ENCODE measurements at regions not wholly inside any gene's neighbourhood (a gene's known extent, or its start where the extent isn't known, plus 50 kb on each side); places are given as distances from the start of the nearest gene placed in this dataset.

DNA sequence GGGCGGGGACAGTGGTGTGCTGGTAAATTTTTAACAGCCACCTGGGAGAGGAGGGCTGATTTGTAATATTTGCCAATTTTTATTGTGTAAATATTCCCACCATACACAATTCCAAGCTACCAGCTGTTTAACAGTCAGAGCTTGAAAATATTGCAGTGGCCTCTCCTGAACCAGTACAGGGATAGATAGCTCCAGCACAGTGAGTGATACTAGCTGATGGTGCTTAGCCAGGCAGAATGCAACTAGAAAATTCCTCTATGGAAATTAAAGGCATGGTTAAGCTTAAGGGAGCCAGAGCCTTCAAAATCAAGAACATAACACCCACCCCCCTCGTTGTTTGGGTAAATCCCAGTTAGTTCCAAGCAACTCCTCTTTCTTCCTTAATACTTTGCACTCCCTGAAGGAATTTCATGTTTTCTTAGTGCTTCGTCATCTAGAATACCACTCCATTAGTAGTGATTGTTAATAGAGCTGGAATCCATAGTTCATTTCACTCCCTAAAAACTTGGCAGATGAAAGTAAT is 96.6 kb downstream of the CYB561 start:
- DNase-seq, result no peak

DNA sequence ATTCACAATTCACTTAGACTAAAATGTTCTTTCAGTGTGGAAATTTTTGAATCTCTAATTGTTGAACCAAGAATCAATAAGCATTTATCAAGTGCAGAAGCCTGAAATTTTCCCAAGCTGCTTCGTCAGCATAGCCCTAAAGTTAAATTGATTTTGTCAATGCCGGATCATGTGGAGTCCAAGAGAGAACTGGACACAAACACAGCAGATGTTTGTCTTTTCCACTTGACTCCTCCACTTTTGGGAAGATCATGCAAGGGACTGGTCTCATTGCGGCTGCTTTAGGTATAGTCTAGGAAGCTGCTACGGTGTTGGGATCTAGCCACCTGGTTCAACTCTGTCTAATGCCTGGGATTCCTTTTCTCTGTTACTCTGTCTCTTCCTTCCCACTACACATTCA is 95.7 kb downstream of the CYB561 start:
- no peak for DNase-seq

- no peak for DNase-seq
Measured at GRCh38 chr17:63354256-63354655, 91.8 kb downstream of the CYB561 start.

DNA sequence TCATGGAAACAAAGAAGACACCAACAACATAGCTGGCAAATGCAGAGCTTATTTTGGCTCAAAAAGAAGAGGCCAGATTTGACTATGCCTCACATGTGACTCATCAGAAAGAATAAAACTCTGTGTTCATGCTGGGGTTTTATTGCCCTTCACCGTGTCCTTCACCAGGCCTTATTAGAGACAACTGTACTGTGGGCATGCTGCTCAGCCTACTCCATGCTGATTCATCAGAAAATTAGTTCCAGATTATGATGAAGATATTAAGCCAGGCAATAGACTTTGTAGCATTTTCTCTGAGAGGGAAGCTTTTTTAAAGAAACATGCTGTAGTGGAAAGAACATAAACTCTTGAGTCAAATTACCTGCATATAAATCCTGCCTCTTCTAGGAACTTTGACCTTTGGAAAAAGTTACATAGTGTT is 89.8 kb downstream of the CYB561 start:
- DNase-seq, result no peak

DNA sequence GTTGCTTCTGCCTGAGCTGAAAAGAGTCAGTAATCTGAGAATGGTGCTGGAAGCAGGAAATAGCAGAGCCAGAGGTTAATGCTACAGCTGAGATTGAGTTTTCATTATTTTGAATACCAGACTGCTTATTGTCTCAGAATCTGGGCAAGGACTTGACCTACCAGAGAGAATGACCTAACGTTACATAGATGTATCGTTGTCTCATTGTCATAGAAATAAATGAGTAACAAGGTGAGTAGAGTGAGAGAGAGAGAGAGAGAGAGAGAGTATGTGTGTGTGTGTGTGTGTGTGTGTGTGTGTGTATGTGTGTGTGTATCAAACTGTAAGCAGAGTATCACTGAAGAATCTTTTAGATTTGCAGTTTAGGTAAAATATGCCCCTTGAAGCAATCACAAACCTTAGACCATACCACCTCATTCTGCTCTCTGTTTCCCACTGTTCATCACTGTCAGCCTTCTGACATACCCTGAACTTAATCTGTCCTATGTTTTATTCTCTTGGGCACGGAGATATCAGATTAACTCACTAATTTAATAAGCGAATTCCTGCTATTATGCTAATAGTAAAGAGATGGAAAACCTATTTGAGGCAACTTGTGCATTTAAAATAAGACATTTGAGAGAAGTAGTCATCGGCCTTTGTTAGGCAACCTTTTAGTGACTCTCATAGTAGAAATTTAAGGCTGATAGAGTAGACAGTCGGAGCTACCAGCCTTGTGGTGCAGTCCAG is 87.8 kb downstream of the CYB561 start:
- DNase-seq, result no peak

GRCh38 chr17:63358956-63359355 is 87.2 kb downstream of the CYB561 start:
- DNase-seq, result no peak

DNA sequence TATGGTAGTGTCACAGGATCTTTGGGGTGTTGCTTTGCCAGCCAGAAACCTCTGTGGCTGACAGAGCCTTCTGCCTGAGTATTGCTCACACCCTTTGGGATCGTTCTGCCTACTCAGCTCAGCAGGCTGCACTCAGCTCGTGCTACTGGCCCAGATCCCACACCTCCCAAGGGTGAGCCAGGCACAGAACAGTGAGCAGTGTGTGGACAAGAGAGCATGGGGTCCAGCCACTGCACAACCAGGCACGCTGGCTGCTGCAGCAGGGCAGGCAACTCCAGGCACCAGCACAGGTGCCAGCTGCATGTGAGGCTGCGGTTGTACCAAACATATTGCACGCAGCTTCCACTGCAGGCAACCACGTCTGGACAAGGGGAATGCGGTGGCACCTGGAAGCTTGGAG is 84.9 kb downstream of the CYB561 start:
- DNase-seq, result no peak

DNA sequence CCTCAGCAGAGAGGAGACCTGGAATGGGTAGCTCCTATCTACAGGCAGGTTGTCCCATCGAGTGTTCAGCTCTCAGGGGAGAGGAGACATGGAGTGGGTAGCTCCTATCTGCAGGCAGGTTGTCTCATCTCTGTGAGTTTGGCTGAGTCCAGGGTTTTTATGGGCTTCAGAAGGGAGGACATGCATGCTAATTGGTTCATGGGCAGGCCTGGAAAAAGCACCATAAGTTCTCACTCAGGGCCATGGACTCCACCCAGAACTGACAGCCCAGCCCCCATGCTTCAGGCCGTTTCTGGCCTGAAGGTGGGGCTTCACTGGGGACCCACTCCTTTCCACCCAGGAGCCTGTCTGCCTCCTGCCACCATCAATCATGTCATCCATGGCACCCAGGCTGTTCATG is 84.0 kb downstream of the CYB561 start:
- DNase-seq, result no peak

DNA sequence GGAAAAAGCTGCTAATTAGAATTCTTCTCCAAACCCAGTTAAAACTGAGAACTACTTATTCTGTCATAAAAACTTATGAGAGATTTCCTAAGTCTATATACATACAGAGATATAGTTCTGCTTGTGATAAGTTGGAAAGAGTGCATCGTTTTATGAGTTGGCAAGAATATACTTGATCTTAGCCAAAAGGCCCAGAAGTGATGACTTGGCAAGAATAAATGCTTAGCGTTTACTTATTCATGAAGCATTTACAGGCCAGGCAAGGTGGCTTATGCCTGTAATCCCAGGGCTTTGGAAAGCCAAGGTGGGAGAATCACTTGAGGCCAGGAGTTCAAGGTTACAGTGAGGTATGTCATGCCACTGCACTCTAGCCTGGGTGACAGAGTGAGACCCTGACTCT is 81.7 kb downstream of the CYB561 start:
- no peak for DNase-seq

GRCh38 chr17:63364944-63365343 is 81.2 kb downstream of the CYB561 start:
- no peak for DNase-seq

GRCh38 chr17:63365366-63366240 is 80.5 kb downstream of the CYB561 start:
- no peak for DNase-seq

DNA sequence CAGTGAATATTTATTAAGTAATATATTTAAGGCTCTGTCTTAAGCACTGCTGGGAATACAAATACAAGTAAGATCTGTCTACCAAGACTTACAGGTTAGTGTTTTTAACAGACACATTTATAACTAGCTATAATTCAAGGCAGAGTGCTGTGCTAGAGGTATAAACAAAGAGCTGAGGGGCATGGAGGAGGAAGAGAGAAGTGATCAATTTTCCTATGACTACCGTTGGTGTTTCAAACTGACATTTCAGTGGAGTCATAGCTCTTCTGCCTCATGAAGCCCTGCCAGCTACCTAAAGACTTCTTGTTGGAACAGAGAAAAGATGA is 79.9 kb downstream of the CYB561 start:
- no peak for DNase-seq

DNA sequence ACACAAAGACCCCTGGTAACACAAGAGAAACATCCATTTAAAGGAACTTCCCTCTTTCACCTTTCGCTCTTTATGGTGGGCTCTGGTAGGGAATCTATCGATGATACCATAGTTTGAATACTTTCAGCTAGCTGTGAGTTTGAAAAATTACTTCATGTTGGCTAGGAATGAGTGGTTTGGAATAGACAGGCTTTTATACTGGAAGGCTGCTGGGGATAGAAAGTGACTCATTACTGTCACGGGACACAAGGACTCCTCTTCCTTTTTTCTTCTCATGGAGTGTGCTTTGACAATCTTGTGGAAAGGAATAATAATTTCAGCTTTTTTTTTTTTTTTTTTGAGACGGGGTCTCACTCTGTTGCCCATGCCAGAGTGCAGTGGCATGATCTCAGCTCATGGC is 76.9 kb downstream of the CYB561 start:
- DNase-seq, result no peak

GRCh38 chr17:63370696-63371095 is 75.4 kb downstream of the CYB561 start:
- DNase-seq, result no peak

GRCh38 chr17:63376949-63377348 is 69.2 kb downstream of the CYB561 start:
- no peak for DNase-seq

GRCh38 chr17:63378411-63379375 is 67.4 kb downstream of the CYB561 start:
- DNase-seq, result no peak

GRCh38 chr17:63379636-63380035 is 66.5 kb downstream of the CYB561 start:
- DNase-seq, result no peak

DNA sequence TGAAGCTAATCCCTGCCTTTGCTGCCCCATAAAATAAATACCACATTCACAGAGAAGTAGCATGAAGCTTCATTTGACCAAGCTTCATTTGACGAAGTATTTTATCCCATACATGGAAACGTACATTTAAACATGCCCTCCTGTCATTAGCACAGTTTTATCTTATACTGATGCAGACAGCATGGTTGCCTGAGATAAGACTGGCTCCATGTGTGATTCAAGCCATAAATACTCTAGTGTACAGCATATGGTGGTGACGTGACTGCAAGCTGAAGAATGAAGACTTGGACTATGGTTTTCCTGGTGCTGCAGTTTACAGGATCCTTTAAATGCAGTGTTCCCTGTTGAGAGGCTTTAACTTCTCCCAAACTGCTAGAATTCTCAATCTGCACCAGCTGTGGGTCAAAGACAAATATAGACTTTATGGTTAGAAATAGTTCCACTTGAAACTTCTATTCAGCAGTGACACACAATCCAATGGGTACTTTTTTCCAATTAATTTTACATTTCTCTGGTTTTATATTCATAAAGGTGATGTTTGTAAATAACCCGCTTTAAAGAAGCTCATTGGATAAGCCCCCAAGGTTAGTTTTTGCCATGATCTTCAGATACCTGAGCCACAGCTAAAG is 64.9 kb downstream of the CYB561 start:
- DNase-seq, result no peak

DNA sequence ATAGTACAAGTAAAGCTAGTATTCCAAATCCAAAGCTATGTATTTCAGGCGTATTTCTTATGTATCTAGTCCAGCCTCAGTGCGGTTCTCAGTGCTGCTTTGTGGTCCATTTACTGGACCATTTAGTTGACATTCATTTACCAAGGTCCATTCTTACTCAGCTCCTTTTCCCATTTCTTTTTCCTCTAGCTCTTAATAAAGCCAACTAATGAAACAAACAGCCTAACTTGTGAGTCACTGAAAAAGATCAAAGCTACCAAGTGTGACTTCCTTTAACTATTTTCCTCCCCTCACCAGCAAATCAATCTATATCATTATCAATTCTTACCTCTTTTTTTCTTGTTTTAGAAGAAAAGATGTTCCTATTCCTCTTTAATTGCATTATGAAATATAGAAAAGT is 64.0 kb downstream of the CYB561 start:
- no peak for DNase-seq

Data from CD4-positive, alpha-beta T cell treated with Interleukin-4 for 1 hour (primary cell).